Epithelial cell of proximal tubule (primary cell): ENCODE measurements at regions not wholly inside any gene's neighbourhood (a gene's known extent, or its start where the extent isn't known, plus 50 kb on each side); places are given as distances from the start of the nearest gene placed in this dataset.

Source experiments
- DNase-seq: peaks from one replicate; pipeline ENCODE4 v3.0.0-alpha.2; 2011; ENCODE audit warnings: low read depth
- H3K4me3 ChIP-seq: 2 replicates; pipeline ENCODE4 v1.5.1; 2011; ENCODE audit warnings: low read depth, mild to moderate bottlenecking, low read length
- CTCF ChIP-seq: conservative IDR thresholded peaks from 2 replicates; pipeline ENCODE4 v1.5.1; 2012; ENCODE audit warnings: low read depth, mild to moderate bottlenecking, low read length

DNA sequence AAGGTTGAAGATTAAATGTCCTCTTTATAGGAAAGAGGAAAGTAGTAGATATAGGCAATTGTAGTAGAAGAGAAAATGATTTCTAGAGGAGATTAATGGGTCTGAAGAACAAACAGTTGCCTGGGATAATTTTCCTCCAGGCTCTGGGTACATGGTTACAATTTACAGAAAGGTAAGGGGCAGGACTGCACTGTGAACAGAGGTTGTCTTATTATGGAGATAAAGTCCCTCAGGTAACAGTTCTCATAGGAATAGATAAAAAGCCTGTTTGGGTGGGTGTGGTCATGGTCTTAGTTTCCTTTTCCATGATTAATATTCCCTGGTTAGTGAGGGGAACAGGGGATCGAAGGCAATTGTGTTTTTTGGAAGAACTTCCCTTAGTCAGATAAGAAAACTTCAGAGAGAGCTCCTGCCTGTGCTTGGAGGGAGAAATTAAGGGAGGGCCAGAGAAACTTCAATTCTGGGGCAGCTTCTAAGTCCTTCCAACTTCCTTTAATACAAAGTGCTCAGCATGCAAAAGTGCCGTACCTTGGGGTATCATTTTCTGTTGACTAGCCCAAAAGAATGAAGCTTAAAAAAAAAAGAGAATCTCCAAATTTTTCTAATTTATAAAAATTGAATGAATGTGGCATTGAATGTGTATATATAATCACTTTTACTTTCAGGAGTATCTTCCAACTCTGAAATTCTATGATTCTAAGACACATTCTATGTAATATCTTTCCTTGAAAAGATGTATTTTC, 295.4 kb upstream of the USP25 start:
- no peak for TF ChIP-seq CTCF

DNA sequence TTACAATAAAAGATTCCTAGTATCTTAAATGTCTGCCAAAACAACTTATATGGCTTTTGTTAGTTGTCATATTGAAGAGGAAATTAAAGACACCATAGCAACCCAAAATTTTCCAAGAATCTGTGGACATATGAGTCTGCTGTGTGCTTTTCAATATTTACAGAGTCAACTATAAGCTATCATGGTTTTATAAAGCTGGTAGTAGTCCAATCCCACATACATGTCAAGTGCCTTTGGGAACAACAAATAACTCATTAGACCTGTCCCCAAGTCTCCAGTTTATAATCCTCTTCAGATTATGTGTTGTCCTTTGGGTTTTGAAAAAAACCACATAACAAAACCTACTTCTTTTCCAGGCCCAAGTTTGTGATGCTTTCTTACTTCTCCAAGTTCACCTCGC, 293.8 kb upstream of the USP25 start:
- H3K4me3 ChIP-seq = no peak overlapping the region
- TF ChIP-seq CTCF = no peak
- no peak for DNase-seq

More for the DNA sequence above, 295.4 kb upstream of the USP25 start:
- no peak for DNase-seq
- H3K4me3 ChIP-seq = no peak overlapping the region

DNA sequence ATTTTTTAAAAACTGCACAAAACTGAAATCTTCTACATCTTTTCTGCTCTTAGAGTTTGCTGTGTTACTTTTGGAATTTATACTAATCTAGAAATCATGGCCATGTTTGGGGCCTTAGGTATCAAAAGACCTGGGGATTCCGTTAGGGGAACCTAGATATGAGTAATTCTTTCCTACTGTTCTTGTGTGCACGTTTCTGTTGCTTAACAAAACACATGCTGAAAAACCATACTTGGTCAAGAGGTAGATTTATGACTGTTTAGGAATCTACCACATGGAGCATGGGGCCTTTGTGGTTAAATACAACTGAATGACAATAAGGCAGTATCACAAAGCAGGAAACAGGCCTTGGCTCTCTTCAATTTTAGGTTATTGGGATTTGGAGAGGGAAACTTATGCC, 291.9 kb upstream of the USP25 start:
- H3K4me3 ChIP-seq = no peak overlapping the region
- no peak for DNase-seq
- no peak for TF ChIP-seq CTCF

GRCh38 chr21:15439726-15440125, 290.1 kb upstream of the USP25 start:
- DNase-seq = no peak
- no peak for TF ChIP-seq CTCF
- H3K4me3 ChIP-seq = no peak overlapping the region

DNA sequence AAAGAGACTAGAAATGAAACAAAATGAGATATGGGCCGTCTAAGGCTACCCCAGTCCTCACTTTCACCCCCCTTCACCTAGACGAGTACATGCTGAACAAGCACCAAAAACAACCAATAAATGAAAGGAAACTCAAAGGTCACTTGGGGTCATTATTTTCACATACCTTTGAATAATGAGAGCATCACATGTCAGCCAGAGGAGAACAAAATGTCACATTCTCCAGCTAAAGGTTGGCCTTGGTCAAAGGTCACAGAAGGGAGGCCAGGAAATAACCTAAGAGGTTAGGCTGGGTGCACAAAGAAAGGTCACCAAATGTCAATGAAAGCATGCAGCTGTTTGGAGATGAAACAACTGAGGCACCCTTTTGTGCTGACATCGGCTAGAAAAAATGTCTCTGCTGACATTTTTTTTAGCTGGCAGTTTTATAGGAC, 288.7 kb upstream of the USP25 start:
- TF ChIP-seq CTCF = no peak
- no peak overlapping the region for H3K4me3 ChIP-seq
- no peak for DNase-seq

DNA sequence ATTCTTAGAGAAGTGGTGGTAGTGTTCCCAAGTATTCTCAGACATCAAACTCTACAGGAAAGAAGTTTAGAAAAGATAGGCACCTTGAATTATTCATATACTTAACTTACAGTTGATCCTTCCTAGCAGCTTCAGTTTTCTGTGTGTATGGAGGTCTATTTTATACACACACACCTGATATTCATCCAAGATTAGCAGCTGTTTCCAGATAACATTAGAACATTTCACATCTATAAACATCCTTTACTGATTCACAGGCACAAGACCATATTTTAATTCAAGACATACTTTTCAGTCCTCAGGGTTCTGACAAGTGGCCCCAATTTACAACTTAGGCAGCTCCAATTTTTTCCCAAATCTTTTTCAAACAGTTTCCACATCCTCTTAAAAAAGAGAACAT, 287.8 kb upstream of the USP25 start:
- TF ChIP-seq CTCF = no peak
- DNase-seq = no peak
- no peak overlapping the region for H3K4me3 ChIP-seq
